ENCODE measurements at regions not wholly inside any gene's neighbourhood (a gene's known extent, or its start where the extent isn't known, plus 50 kb on each side); places are given as distances from the start of the nearest gene placed in this dataset.

- TF ChIP-seq CTCF (IDR thresholded peaks at IDR 0.05) (no peak), EZH2phosphoT487 (IDR thresholded peaks at IDR 0.05) (no peak)
Observed at GRCh38 chr9:82457298-82457697, 468.7 kb downstream of the SPATA31D1 start.
